H1 (cell line): ENCODE measurements at regions not wholly inside any gene's neighbourhood (a gene's known extent, or its start where the extent isn't known, plus 50 kb on each side); places are given as distances from the start of the nearest gene placed in this dataset.

Source experiments
- BRCA1 ChIP-seq: IDR thresholded peaks from 2 replicates; pipeline ENCODE4 v1.6.1; 2012; ENCODE audit warnings: low read depth, low read length, improper control_type of control experiment
- CHD1 ChIP-seq: IDR thresholded peaks from 2 replicates; pipeline ENCODE4 v1.6.1; 2012; ENCODE audit warnings: low read depth, low read length, improper control_type of control experiment
- EP300 ChIP-seq, 2 experiments: IDR thresholded peaks; 1 replicate in 1 of 2; 2 replicates in 1 of 2; pipeline ENCODE4 v1.6.1; 2011 to 2012; ENCODE audit warnings: low read depth in 2 of 2, low read length in 2 of 2, mild to moderate bottlenecking in 2 of 2, borderline replicate concordance in 1 of 2, inconsistent platforms in 1 of 2, moderate library complexity in 1 of 2
- EZH2 ChIP-seq: fragments of 200-600 bp; sonication (generic); IDR thresholded peaks from 2 replicates; pipeline ENCODE4 v1.7.1; 2012; ENCODE audit warnings: low read depth, mild to moderate bottlenecking, moderate library complexity, low read length, inconsistent platforms; ENCODE audit not compliant: severe bottlenecking
- KDM4A ChIP-seq: IDR thresholded peaks from one replicate; pipeline ENCODE4 v1.7.1; 2012; ENCODE audit warnings: low read depth, mild to moderate bottlenecking, moderate library complexity, low read length, inconsistent platforms; ENCODE audit not compliant: severe bottlenecking
- MAFK ChIP-seq: IDR thresholded peaks from 2 replicates; pipeline ENCODE4 v1.6.1; 2012; ENCODE audit warnings: low read depth, mild to moderate bottlenecking, improper control_type of control experiment, low read length
- POLR2A ChIP-seq, 2 experiments: IDR thresholded peaks; 1 replicate in 1 of 2; 2 replicates in 1 of 2; pipeline ENCODE4 v1.6.1; 2011; ENCODE audit warnings: low read depth in 2 of 2, low read length in 2 of 2, mild to moderate bottlenecking in 2 of 2; ENCODE audit errors: control extremely low read depth in 1 of 2
- SIN3A ChIP-seq, 2 experiments: IDR thresholded peaks in 1 of 2; conservative IDR thresholded peaks in 1 of 2; 2 replicates each; pipeline ENCODE4 v1.6.1; 2011 to 2012; ENCODE audit warnings: low read length in 2 of 2, improper control_type of control experiment in 1 of 2, low read depth in 1 of 2, mild to moderate bottlenecking in 1 of 2
- SP1 ChIP-seq: IDR thresholded peaks from 2 replicates; pipeline ENCODE4 v1.6.1; 2011; ENCODE audit warnings: low read depth, low read length
- TF ChIP-seq, protein P1 (sequence below), 3 experiments: IDR thresholded peaks; 1 replicate in 2 of 3; 2 replicates in 1 of 3; pipeline versions ENCODE4 v1.5.1 to v1.6.1; 2011; ENCODE audit warnings: low read length in 3 of 3, mild to moderate bottlenecking in 3 of 3, inconsistent platforms in 2 of 3, low read depth in 1 of 3, moderate library complexity in 1 of 3; ENCODE audit not compliant: insufficient read depth in 1 of 3; ENCODE audit errors: control extremely low read depth in 1 of 3
- TF ChIP-seq, protein P2 (sequence below): IDR thresholded peaks from 2 replicates; pipeline ENCODE4 v1.6.1; 2011; ENCODE audit warnings: low read length, improper control_type of control experiment

DNA sequence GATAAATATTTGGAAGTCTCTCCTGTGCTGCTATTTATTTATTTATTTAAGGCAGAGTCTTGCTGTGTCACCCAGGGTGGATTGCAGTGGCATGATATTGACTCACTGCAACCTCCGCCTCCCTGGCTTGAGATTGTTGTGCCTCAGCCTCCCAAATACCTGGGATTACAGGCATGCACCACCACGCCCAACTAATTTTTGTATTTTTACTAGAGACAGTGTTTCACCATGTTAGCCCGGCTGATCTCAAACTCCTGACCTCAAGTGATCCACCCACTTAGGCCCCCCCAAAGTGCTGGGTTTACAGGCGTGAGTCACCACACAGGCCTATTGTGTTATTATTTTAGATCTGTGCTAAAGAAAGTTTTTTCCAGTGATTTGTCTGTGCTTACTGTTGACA is 225.2 kb downstream of the CCER1 start:
- TF ChIP-seq EZH2, result no peak
- TF ChIP-seq, protein P1, sequence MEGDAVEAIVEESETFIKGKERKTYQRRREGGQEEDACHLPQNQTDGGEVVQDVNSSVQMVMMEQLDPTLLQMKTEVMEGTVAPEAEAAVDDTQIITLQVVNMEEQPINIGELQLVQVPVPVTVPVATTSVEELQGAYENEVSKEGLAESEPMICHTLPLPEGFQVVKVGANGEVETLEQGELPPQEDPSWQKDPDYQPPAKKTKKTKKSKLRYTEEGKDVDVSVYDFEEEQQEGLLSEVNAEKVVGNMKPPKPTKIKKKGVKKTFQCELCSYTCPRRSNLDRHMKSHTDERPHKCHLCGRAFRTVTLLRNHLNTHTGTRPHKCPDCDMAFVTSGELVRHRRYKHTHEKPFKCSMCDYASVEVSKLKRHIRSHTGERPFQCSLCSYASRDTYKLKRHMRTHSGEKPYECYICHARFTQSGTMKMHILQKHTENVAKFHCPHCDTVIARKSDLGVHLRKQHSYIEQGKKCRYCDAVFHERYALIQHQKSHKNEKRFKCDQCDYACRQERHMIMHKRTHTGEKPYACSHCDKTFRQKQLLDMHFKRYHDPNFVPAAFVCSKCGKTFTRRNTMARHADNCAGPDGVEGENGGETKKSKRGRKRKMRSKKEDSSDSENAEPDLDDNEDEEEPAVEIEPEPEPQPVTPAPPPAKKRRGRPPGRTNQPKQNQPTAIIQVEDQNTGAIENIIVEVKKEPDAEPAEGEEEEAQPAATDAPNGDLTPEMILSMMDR (IDR thresholded peaks at IDR 0.05; ENCODE audit: control extremely low read depth in 1 of 3, insufficient read depth in 1 of 3, low read depth in 1 of 3, low read length in 3 of 3), result no peak
- TF ChIP-seq SIN3A (conservative IDR thresholded peaks at IDR 0.05 in 1 of 2, IDR thresholded peaks at IDR 0.05 in 1 of 2; ENCODE audit: low read depth in 1 of 2, low read length in 2 of 2), result no peak
- TF ChIP-seq BRCA1, result no peak
- no peak for TF ChIP-seq SP1
- TF ChIP-seq, protein P2, sequence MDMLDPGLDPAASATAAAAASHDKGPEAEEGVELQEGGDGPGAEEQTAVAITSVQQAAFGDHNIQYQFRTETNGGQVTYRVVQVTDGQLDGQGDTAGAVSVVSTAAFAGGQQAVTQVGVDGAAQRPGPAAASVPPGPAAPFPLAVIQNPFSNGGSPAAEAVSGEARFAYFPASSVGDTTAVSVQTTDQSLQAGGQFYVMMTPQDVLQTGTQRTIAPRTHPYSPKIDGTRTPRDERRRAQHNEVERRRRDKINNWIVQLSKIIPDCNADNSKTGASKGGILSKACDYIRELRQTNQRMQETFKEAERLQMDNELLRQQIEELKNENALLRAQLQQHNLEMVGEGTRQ, result no peak
- no peak for TF ChIP-seq KDM4A
- no peak for TF ChIP-seq CHD1
- TF ChIP-seq POLR2A (IDR thresholded peaks at IDR 0.05; ENCODE audit: control extremely low read depth in 1 of 2, low read depth in 2 of 2, low read length in 2 of 2), result no peak
- no peak for TF ChIP-seq EP300 (IDR thresholded peaks at IDR 0.05; ENCODE audit: borderline replicate concordance in 1 of 2, low read depth in 2 of 2, low read length in 2 of 2)
- no peak for TF ChIP-seq MAFK
